Esophagus squamous epithelium (tissue), 4 donors: ENCODE measurements at regions not wholly inside any gene's neighbourhood (a gene's known extent, or its start where the extent isn't known, plus 50 kb on each side); places are given as distances from the start of the nearest gene placed in this dataset.

Experiments
- CTCF ChIP-seq, 6 experiments: fragments of 450-650 bp in 4 of 6; fragments of 200-600 bp in 2 of 6; sonication (generic) in 2 of 6; IDR thresholded peaks; one replicate each; pipeline ENCODE4 v1.5.1; 2016 to 2019; ENCODE audit warnings: antibody characterized with exemption in 6 of 6, mild to moderate bottlenecking in 4 of 6, moderate library complexity in 4 of 6
- POLR2A ChIP-seq, 4 donors: fragments of 450-650 bp; IDR thresholded peaks; one replicate each; pipeline ENCODE4 v1.6.1; 2017; ENCODE audit warnings: antibody characterized with exemption in 4 of 4, mild to moderate bottlenecking in 4 of 4, moderate library complexity in 3 of 4

- no peak for TF ChIP-seq POLR2A (IDR thresholded peaks at IDR 0.05)
- no peak for TF ChIP-seq CTCF (IDR thresholded peaks at IDR 0.05)
Measured at GRCh38 chr5:91222482-91222881, 160.6 kb downstream of the ARRDC3 start.
